ENCODE measurements at regions not wholly inside any gene's neighbourhood (a gene's known extent, or its start where the extent isn't known, plus 50 kb on each side); places are given as distances from the start of the nearest gene placed in this dataset.

DNA sequence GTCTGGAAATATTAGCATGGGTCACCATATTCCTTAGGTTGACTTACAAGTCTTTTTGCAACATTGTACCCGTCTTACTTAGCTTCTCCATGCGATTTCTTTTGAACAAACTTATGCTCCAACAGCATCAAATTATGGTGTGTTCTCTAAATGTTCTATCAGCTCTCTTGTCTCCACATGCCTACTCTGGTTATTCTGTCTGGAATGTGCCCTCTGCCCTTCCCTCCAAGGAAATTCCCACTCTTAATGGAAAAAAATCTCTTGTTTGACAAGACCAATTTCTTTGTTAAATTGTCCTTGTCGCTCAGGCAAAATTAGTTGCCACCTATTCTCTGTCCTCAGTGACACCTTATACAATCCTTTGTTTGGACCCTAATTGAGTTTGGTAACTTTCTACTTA, 522.8 kb upstream of the LUZP2 start:
- H3K9me3 ChIP-seq = no peaks in the 10 kb centered on the region
- H3K27ac ChIP-seq = no peak overlapping the region
- H3K36me3 ChIP-seq (ENCODE audit: insufficient read depth in 1 of 2, low read depth in 1 of 2) = no peaks in the 10 kb centered on the region
- H3K4me1 ChIP-seq = no peaks in the 10 kb centered on the region
- intact Hi-C loops (cut with DNase I) = no loop called here
- H3K27me3 ChIP-seq (ENCODE audit: insufficient read depth in 3 of 3, low read length in 2 of 3) = no peaks in the 10 kb centered on the region
- TF ChIP-seq, protein P1, sequence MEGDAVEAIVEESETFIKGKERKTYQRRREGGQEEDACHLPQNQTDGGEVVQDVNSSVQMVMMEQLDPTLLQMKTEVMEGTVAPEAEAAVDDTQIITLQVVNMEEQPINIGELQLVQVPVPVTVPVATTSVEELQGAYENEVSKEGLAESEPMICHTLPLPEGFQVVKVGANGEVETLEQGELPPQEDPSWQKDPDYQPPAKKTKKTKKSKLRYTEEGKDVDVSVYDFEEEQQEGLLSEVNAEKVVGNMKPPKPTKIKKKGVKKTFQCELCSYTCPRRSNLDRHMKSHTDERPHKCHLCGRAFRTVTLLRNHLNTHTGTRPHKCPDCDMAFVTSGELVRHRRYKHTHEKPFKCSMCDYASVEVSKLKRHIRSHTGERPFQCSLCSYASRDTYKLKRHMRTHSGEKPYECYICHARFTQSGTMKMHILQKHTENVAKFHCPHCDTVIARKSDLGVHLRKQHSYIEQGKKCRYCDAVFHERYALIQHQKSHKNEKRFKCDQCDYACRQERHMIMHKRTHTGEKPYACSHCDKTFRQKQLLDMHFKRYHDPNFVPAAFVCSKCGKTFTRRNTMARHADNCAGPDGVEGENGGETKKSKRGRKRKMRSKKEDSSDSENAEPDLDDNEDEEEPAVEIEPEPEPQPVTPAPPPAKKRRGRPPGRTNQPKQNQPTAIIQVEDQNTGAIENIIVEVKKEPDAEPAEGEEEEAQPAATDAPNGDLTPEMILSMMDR (IDR thresholded peaks at IDR 0.05) = no peak
- ATAC-seq (no peak), DNase-seq (no peak)
- WGBS, 3 donors = 50 to 80% (median 54%) methylated on average over 3 of the region's 3 CpGs
- H3K4me3 ChIP-seq = no peak overlapping the region

DNA sequence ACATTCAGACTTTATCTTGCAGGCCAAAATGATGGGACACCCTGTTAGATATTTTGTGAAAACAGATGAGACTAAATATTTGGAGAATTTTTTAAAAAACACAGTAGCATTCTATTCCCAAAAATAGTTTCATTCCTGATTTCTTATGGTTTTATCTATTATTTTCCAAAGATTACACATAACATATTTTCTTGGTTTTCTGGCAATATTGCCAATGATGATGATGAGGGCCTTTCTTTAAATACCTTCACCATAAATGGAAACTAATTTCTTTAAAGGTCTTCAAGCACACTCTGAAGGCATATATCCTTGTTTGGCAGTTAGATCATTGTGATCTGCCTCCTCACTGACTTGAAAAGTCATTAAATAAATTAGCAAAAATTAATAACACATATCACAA, 522.3 kb upstream of the LUZP2 start:
- Histone ChIP-seq H3K36me3 (ENCODE audit: insufficient read depth in 1 of 2, low read depth in 1 of 2) (no peaks in the 10 kb centered on the region), H3K27ac (no peak overlapping the region), H3K27me3 (ENCODE audit: insufficient read depth in 3 of 3, low read length in 2 of 3) (no peaks in the 10 kb centered on the region), H3K9me3 (no peaks in the 10 kb centered on the region), H3K4me1 (no peaks in the 10 kb centered on the region), H3K4me3 (no peak overlapping the region)
- DNase-seq (no peak), ATAC-seq (no peak)
- TF ChIP-seq, protein P1 (IDR thresholded peaks at IDR 0.05) = no peak
- intact Hi-C loops (cut with DNase I) = no loop called here

DNA sequence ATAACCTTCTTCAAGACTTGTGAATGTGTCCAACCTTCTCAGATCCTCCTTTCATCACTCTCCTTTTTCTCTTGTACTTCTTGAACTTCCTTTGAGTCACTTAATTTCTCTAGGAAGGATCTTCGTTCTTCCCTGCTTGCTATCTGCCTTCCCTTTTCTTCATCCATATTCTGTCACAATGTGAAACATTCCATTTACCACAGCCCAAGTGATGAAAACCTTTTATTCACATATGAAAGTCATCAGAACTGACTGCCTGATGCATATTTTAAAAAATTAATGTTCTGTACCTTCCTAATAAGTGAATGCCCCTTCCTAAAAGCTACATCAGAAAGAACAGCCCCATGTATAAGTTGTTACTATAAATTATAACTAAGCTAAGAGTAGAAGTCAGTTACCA, 520.4 kb upstream of the LUZP2 start:
- Histone ChIP-seq H3K9me3 (no peaks in the 10 kb centered on the region), H3K27me3 (ENCODE audit: insufficient read depth in 3 of 3, low read length in 2 of 3) (no peaks in the 10 kb centered on the region), H3K4me3 (no peak overlapping the region), H3K27ac (no peak overlapping the region), H3K4me1 (no peaks in the 10 kb centered on the region), H3K36me3 (ENCODE audit: insufficient read depth in 1 of 2, low read depth in 1 of 2) (no peaks in the 10 kb centered on the region)
- ATAC-seq = no peak
- 52 to 76% (median 75%) methylated on average over 1 of the region's 1 CpG for WGBS, 3 donors
- TF ChIP-seq, protein P1 (IDR thresholded peaks at IDR 0.05) = no peak
- DNase-seq = no peak
- intact Hi-C loops (cut with DNase I) = no loop called here

DNA sequence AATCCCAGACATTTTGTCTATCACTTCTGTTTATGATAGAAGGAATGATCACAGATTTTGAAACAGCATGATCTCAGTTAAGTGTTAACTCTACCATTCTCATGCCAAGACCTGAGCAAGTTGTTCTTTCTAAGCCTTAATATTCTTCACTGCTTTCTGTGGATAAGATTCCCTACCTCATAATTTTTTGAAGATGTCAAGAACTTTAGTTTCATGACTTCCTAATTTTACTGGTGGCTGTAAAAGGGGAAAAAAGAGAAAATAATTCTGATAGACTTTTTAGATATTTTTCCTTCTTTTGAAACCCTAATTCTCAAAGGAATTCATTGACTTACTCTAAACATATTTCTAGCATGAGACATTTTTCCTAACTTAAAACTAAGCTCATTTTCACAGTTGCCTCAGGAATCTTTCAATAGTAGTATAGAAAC, 520.0 kb upstream of the LUZP2 start:
- TF ChIP-seq, protein P1 (IDR thresholded peaks at IDR 0.05) = no peak
- Histone ChIP-seq H3K4me1 (no peaks in the 10 kb centered on the region), H3K27me3 (ENCODE audit: insufficient read depth in 3 of 3, low read length in 2 of 3) (no peaks in the 10 kb centered on the region), H3K27ac (no peak overlapping the region), H3K4me3 (no peak overlapping the region), H3K36me3 (ENCODE audit: insufficient read depth in 1 of 2, low read depth in 1 of 2) (no peaks in the 10 kb centered on the region), H3K9me3 (no peaks in the 10 kb centered on the region)
- no peak for DNase-seq
- no peak for ATAC-seq
- intact Hi-C loops (cut with DNase I) = no loop called here

DNA sequence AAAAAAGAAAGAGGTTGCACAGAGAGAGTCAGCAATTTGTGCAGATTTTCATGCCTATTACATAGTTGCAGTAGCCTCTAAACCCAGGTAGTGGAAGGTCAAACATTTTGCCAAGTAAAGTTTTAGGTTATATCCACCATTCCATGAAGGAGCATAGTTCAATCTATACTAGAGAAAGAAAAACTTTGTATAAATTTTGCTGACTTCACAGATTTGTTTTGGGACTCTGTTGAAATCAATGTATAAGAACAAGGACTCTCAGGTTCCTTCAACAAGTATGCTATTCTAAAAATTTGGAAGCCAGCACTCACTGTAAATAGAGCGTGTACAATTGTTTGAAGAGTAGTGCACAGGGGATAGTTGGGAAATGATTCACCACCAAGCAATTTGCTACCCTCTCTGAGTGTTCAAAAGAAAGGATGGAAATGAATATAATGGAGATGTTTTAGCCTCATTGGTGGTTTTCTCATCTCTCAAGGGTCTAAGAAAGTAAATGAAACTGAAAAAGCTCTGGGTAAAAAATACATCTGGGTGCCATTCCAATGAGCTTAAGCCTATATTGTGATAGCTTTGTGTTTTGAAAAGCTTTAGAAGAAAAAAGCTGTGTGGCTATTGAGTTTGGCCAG, 508.4 kb upstream of the LUZP2 start:
- TF ChIP-seq, protein P1 (IDR thresholded peaks at IDR 0.05) = no peak
- Histone ChIP-seq H3K4me1 (no peaks in the 10 kb centered on the region), H3K36me3 (ENCODE audit: insufficient read depth in 1 of 2, low read depth in 1 of 2) (no peaks in the 10 kb centered on the region), H3K9me3 (no peaks in the 10 kb centered on the region), H3K27me3 (ENCODE audit: insufficient read depth in 3 of 3, low read length in 2 of 3) (no peaks in the 10 kb centered on the region), H3K4me3 (no peak overlapping the region), H3K27ac (no peak overlapping the region)
- ATAC-seq = no peak
- no peak for DNase-seq
- 7 to 58% (median 15%) methylated on average over 1 of the region's 1 CpG for whole genome bisulfite sequencing, 3 donors
- intact Hi-C loops (cut with DNase I) = no loop called here
